Liver (tissue), 8 donors: ENCODE measurements at regions not wholly inside any gene's neighbourhood (a gene's known extent, or its start where the extent isn't known, plus 50 kb on each side); places are given as distances from the start of the nearest gene placed in this dataset.

Experiments
- DNase-seq: peaks from one replicate; pipeline ENCODE4 v3.0.0-alpha.2; 2017; ENCODE audit warnings: low spot score
- H3K27ac ChIP-seq, 2 donors: one replicate each; pipeline ENCODE4 v1.7.0; 2013; ENCODE audit warnings: inconsistent platforms in 2 of 2, low read length in 2 of 2, control low read depth in 1 of 2, low read depth in 1 of 2, mild to moderate bottlenecking in 1 of 2
- H3K27me3 ChIP-seq, 4 donors: one replicate each; pipeline versions ENCODE4 v1.6.1 to v1.7.0; 2013; ENCODE audit warnings: low read length in 3 of 4, inconsistent platforms in 1 of 4, mild to moderate bottlenecking in 1 of 4, moderate library complexity in 1 of 4; ENCODE audit not compliant: control insufficient read depth in 4 of 4, insufficient read depth in 4 of 4
- H3K36me3 ChIP-seq, 4 donors: one replicate each; pipeline versions ENCODE4 v1.6.1 to v1.7.0; 2013; ENCODE audit warnings: low read length in 3 of 4, mild to moderate bottlenecking in 3 of 4, low read depth in 1 of 4, moderate library complexity in 1 of 4; ENCODE audit not compliant: control insufficient read depth in 4 of 4, insufficient read depth in 3 of 4
- H3K4me1 ChIP-seq, 4 donors: one replicate each; pipeline versions ENCODE4 v1.6.1 to v1.7.0; 2013; ENCODE audit warnings: low read length in 3 of 4, mild to moderate bottlenecking in 3 of 4, moderate library complexity in 1 of 4; ENCODE audit not compliant: control insufficient read depth in 4 of 4, insufficient read depth in 4 of 4
- H3K4me3 ChIP-seq, 3 donors: one replicate each; pipeline versions ENCODE4 v1.6.1 to v1.7.0; 2013; ENCODE audit warnings: low read length in 3 of 3, control low read depth in 1 of 3, low read depth in 1 of 3, mild to moderate bottlenecking in 1 of 3
- H3K9ac ChIP-seq, 2 donors: one replicate each; pipeline ENCODE4 v1.7.0; 2013; ENCODE audit warnings: low read length in 2 of 2, mild to moderate bottlenecking in 2 of 2, moderate library complexity in 2 of 2, control low read depth in 1 of 2, low read depth in 1 of 2
- H3K9me3 ChIP-seq, 4 donors: one replicate each; pipeline versions ENCODE4 v1.6.1 to v1.7.0; 2013; ENCODE audit warnings: low read length in 3 of 4; ENCODE audit not compliant: control insufficient read depth in 4 of 4
- EGR1 ChIP-seq, 2 donors: IDR thresholded peaks; 2 replicates each; pipeline ENCODE4 v1.6.1; 2016 to 2018; ENCODE audit warnings: antibody characterized with exemption in 2 of 2, low read depth in 2 of 2
- FOXA1 ChIP-seq: IDR thresholded peaks from 2 replicates; pipeline ENCODE4 v1.6.1; 2016; ENCODE audit warnings: antibody characterized with exemption
- FOXA2 ChIP-seq: IDR thresholded peaks from 2 replicates; pipeline ENCODE4 v1.6.1; 2016; ENCODE audit warnings: antibody characterized with exemption
- GABPA ChIP-seq, 2 donors: IDR thresholded peaks in 1 of 2; conservative IDR thresholded peaks in 1 of 2; 2 replicates each; pipeline ENCODE4 v1.6.1; 2016; ENCODE audit warnings: antibody characterized with exemption in 2 of 2, mild to moderate bottlenecking in 1 of 2, moderate library complexity in 1 of 2
- HNF4A ChIP-seq, 2 donors: conservative IDR thresholded peaks; 2 replicates each; pipeline ENCODE4 v1.6.1; 2016; ENCODE audit warnings: antibody characterized with exemption in 2 of 2, mild to moderate bottlenecking in 2 of 2
- HNF4G ChIP-seq: IDR thresholded peaks from 2 replicates; pipeline ENCODE4 v1.6.1; 2016; ENCODE audit warnings: antibody characterized with exemption
- JUND ChIP-seq, 2 donors: IDR thresholded peaks; 2 replicates each; pipeline ENCODE4 v1.6.1; 2016; ENCODE audit warnings: antibody characterized with exemption in 2 of 2
- NR2F2 ChIP-seq: IDR thresholded peaks from 2 replicates; pipeline ENCODE4 v1.6.1; 2016; ENCODE audit warnings: antibody characterized with exemption
- RAD21 ChIP-seq, 2 donors: IDR thresholded peaks; 2 replicates each; pipeline ENCODE4 v1.6.1; 2016; ENCODE audit warnings: antibody characterized with exemption in 2 of 2, mild to moderate bottlenecking in 2 of 2
- RXRA ChIP-seq, 2 donors: IDR thresholded peaks; 2 replicates each; pipeline ENCODE4 v1.6.1; 2017 to 2018; ENCODE audit warnings: antibody characterized with exemption in 2 of 2, mild to moderate bottlenecking in 1 of 2
- SP1 ChIP-seq: IDR thresholded peaks from 2 replicates; pipeline ENCODE4 v1.6.1; 2018; ENCODE audit warnings: antibody characterized with exemption, mild to moderate bottlenecking
- WGBS: extraction: QIAGEN DNeasy Blood & Tissue Kit; methylation state at CpG from one replicate; pipeline ENCODE4 v1.1.7; 2013; 5-methylcytosine and 5-hydroxymethylcytosine counted together
- TF ChIP-seq, protein P1 (sequence below): IDR thresholded peaks from 2 replicates; pipeline ENCODE4 v1.6.1; 2016; ENCODE audit warnings: antibody characterized with exemption
- TF ChIP-seq, protein P2 (sequence below): IDR thresholded peaks from 2 replicates; pipeline ENCODE4 v1.6.1; 2016; ENCODE audit warnings: antibody characterized with exemption
- TF ChIP-seq, protein P3 (sequence below): fragments of 150-350 bp; IDR thresholded peaks from 2 replicates; pipeline ENCODE4 v1.5.1; 2017; ENCODE audit warnings: improper control_type of control experiment, low read depth, low read length; ENCODE audit not compliant: missing input control
- TF ChIP-seq, protein P4 (sequence below): IDR thresholded peaks from 2 replicates; pipeline ENCODE4 v1.6.1; 2016; ENCODE audit warnings: antibody characterized with exemption, mild to moderate bottlenecking
- TF ChIP-seq, protein P5 (sequence below): IDR thresholded peaks from 2 replicates; pipeline ENCODE4 v1.6.1; 2016; ENCODE audit warnings: antibody characterized with exemption
- donor health status: healthy.
- donor health status: healthy.
- donor health status: healthy.
- donor health status: healthy.
- donor health status: healthy.

DNA sequence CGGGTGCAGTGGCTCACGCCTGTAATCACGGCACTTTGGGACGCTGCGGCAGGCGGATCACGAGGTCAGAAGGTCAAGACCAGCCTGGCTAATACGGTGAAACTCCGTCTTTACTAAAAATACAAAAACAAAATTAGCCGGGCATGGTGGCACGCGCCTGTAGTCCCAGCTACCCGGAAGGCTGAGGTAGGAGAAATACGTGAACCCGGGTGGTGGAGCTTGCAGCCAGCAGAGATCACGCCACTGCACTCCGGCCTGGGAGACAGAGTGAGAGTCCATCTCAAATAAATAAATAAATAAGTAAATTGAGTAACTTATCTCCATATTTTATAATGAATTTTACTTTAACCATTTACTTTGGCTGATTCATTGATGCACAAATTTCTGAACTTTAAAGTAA, 1913.3 kb downstream of the PCDH7 start:
- Histone ChIP-seq H3K4me3 (no peak overlapping the region), H3K27ac (no peak overlapping the region), H3K9ac (no peak overlapping the region), H3K27me3 (no peaks in the 10 kb centered on the region), H3K36me3 (no peaks in the 10 kb centered on the region), H3K4me1 (no peaks in the 10 kb centered on the region), H3K9me3 (no peaks in the 10 kb centered on the region)
- WGBS: 88% methylated on average over 17 of the region's 17 CpGs
- TF ChIP-seq, protein P1, sequence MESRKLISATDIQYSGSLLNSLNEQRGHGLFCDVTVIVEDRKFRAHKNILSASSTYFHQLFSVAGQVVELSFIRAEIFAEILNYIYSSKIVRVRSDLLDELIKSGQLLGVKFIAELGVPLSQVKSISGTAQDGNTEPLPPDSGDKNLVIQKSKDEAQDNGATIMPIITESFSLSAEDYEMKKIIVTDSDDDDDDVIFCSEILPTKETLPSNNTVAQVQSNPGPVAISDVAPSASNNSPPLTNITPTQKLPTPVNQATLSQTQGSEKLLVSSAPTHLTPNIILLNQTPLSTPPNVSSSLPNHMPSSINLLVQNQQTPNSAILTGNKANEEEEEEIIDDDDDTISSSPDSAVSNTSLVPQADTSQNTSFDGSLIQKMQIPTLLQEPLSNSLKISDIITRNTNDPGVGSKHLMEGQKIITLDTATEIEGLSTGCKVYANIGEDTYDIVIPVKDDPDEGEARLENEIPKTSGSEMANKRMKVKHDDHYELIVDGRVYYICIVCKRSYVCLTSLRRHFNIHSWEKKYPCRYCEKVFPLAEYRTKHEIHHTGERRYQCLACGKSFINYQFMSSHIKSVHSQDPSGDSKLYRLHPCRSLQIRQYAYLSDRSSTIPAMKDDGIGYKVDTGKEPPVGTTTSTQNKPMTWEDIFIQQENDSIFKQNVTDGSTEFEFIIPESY: no peak
- TF ChIP-seq HNF4A (conservative IDR thresholded peaks at IDR 0.05): no peak
- TF ChIP-seq NR2F2: no peak
- TF ChIP-seq, protein P2, sequence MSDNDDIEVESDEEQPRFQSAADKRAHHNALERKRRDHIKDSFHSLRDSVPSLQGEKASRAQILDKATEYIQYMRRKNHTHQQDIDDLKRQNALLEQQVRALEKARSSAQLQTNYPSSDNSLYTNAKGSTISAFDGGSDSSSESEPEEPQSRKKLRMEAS: no peak
- DNase-seq: no peak

DNA sequence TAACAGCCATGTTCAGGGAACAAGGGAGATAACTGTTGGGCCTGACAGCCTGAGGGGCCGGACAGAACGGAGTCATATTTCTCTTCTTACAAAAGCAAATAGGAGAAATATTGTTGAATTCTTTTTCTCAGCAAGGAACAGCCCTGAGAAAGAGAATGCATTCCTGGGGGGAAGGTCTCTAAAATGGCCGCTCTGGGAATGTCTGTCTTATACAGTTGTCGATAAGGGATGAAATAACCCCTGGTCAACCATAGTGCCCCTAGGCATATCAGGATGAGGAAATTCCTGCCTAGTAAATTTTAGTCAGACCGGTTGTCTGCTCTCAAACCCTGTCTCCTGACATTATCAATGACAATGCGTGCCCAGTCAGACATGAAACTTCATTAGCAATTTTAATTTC, 1925.5 kb downstream of the PCDH7 start:
- TF ChIP-seq RAD21 (IDR thresholded peaks at IDR 0.05) (no peak), FOXA1 (no peak), GABPA (IDR thresholded peaks at IDR 0.05 in 1 of 2, conservative IDR thresholded peaks at IDR 0.05 in 1 of 2) (no peak), JUND (IDR thresholded peaks at IDR 0.05) (no peak), NR2F2 (no peak), HNF4A (conservative IDR thresholded peaks at IDR 0.05) (no peak), RXRA (IDR thresholded peaks at IDR 0.05) (no peak), EGR1 (IDR thresholded peaks at IDR 0.05; ENCODE audit: low read depth in 2 of 2) (no peak), SP1 (no peak), HNF4G (no peak), FOXA2 (no peak)
- TF ChIP-seq, protein P3, sequence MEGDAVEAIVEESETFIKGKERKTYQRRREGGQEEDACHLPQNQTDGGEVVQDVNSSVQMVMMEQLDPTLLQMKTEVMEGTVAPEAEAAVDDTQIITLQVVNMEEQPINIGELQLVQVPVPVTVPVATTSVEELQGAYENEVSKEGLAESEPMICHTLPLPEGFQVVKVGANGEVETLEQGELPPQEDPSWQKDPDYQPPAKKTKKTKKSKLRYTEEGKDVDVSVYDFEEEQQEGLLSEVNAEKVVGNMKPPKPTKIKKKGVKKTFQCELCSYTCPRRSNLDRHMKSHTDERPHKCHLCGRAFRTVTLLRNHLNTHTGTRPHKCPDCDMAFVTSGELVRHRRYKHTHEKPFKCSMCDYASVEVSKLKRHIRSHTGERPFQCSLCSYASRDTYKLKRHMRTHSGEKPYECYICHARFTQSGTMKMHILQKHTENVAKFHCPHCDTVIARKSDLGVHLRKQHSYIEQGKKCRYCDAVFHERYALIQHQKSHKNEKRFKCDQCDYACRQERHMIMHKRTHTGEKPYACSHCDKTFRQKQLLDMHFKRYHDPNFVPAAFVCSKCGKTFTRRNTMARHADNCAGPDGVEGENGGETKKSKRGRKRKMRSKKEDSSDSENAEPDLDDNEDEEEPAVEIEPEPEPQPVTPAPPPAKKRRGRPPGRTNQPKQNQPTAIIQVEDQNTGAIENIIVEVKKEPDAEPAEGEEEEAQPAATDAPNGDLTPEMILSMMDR: no peak
- TF ChIP-seq, protein P4, sequence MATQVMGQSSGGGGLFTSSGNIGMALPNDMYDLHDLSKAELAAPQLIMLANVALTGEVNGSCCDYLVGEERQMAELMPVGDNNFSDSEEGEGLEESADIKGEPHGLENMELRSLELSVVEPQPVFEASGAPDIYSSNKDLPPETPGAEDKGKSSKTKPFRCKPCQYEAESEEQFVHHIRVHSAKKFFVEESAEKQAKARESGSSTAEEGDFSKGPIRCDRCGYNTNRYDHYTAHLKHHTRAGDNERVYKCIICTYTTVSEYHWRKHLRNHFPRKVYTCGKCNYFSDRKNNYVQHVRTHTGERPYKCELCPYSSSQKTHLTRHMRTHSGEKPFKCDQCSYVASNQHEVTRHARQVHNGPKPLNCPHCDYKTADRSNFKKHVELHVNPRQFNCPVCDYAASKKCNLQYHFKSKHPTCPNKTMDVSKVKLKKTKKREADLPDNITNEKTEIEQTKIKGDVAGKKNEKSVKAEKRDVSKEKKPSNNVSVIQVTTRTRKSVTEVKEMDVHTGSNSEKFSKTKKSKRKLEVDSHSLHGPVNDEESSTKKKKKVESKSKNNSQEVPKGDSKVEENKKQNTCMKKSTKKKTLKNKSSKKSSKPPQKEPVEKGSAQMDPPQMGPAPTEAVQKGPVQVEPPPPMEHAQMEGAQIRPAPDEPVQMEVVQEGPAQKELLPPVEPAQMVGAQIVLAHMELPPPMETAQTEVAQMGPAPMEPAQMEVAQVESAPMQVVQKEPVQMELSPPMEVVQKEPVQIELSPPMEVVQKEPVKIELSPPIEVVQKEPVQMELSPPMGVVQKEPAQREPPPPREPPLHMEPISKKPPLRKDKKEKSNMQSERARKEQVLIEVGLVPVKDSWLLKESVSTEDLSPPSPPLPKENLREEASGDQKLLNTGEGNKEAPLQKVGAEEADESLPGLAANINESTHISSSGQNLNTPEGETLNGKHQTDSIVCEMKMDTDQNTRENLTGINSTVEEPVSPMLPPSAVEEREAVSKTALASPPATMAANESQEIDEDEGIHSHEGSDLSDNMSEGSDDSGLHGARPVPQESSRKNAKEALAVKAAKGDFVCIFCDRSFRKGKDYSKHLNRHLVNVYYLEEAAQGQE: no peak
- TF ChIP-seq, protein P5, sequence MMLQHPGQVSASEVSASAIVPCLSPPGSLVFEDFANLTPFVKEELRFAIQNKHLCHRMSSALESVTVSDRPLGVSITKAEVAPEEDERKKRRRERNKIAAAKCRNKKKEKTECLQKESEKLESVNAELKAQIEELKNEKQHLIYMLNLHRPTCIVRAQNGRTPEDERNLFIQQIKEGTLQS: no peak
- TF ChIP-seq, protein P2: no peak
- TF ChIP-seq, protein P1: no peak
- H3K4me1 ChIP-seq: no peaks in the 10 kb centered on the region
- no peak overlapping the region for H3K9ac ChIP-seq
- no peaks in the 10 kb centered on the region for H3K27me3 ChIP-seq
- H3K27ac ChIP-seq: no peak overlapping the region
- WGBS: 93% methylated on average over 6 of the region's 6 CpGs
- H3K9me3 ChIP-seq: no peaks in the 10 kb centered on the region
- no peak for DNase-seq
- H3K36me3 ChIP-seq: no peaks in the 10 kb centered on the region
- H3K4me3 ChIP-seq: no peak overlapping the region
